Keratinocyte (primary cell): ENCODE measurements at regions not wholly inside any gene's neighbourhood (a gene's known extent, or its start where the extent isn't known, plus 50 kb on each side); places are given as distances from the start of the nearest gene placed in this dataset.

Experiments used
- DNase-seq: peaks from one replicate; pipeline ENCODE4 v3.0.0-alpha.2; 2011; ENCODE audit warnings: low read depth, missing footprints, low spot score
- FAIRE-seq: peaks from 2 replicates; lab custom pipeline; 2011; peaks lifted over from hg19 to GRCh38; lab: Jason Lieb, UNC
- H2AFZ ChIP-seq: 2 replicates; pipeline ENCODE4 v1.6.0; 2012; ENCODE audit warnings: low read length, control low read depth, inconsistent platforms; ENCODE audit not compliant: control insufficient read depth
- H3K27ac ChIP-seq: 2 replicates; pipeline ENCODE4 v1.5.1; 2011; ENCODE audit warnings: low read length; ENCODE audit not compliant: control insufficient read depth, insufficient read depth
- H3K27me3 ChIP-seq: 3 replicates; pipeline ENCODE4 v1.6.0; 2011; ENCODE audit warnings: low read length; ENCODE audit not compliant: control insufficient read depth, insufficient read depth; ENCODE audit errors: extremely low read depth
- H3K36me3 ChIP-seq, 2 experiments: 2 replicates in 1 of 2; 3 replicates in 1 of 2; pipeline ENCODE4 v1.5.1; 2011; ENCODE audit warnings: low read length in 2 of 2, mild to moderate bottlenecking in 1 of 2; ENCODE audit not compliant: control insufficient read depth in 2 of 2, insufficient read depth in 2 of 2; ENCODE audit errors: extremely low read depth in 1 of 2
- H3K4me1 ChIP-seq: 3 replicates; pipeline ENCODE4 v1.5.1; 2011; ENCODE audit warnings: low read length; ENCODE audit not compliant: control insufficient read depth, insufficient read depth; ENCODE audit errors: extremely low read depth
- H3K4me2 ChIP-seq: 3 replicates; pipeline ENCODE4 v1.6.0; 2011; ENCODE audit warnings: low read depth, low read length; ENCODE audit not compliant: control insufficient read depth, insufficient read depth; ENCODE audit errors: extremely low read depth
- H3K4me3 ChIP-seq, 3 experiments: fragments of 200-600 bp in 1 of 3; sonication (generic) in 1 of 3; 2 replicates in 2 of 3; 3 replicates in 1 of 3; pipeline ENCODE4 v1.5.1; 2011 to 2016; ENCODE audit warnings: low read length in 3 of 3, mild to moderate bottlenecking in 3 of 3, control low read depth in 2 of 3, inconsistent platforms in 1 of 3, low read depth in 1 of 3, mixed read lengths in 1 of 3, mixed run types in 1 of 3, moderate library complexity in 1 of 3; ENCODE audit not compliant: control insufficient read depth in 2 of 3, insufficient read depth in 2 of 3; ENCODE audit errors: extremely low read depth in 1 of 3
- H3K79me2 ChIP-seq: 2 replicates; pipeline ENCODE4 v1.6.0; 2012; ENCODE audit warnings: low read length; ENCODE audit not compliant: control insufficient read depth, insufficient read depth
- H3K9ac ChIP-seq: 3 replicates; pipeline ENCODE4 v1.6.0; 2011; ENCODE audit warnings: low read length; ENCODE audit not compliant: control insufficient read depth, insufficient read depth; ENCODE audit errors: extremely low read depth
- H3K9me1 ChIP-seq: 3 replicates; pipeline ENCODE4 v1.6.0; 2011; ENCODE audit warnings: low read length; ENCODE audit not compliant: control insufficient read depth, insufficient read depth; ENCODE audit errors: extremely low read depth
- H3K9me3 ChIP-seq: 2 replicates; pipeline ENCODE4 v1.5.1; 2012; ENCODE audit warnings: low read depth, low read length; ENCODE audit not compliant: control insufficient read depth
- H4K20me1 ChIP-seq: 3 replicates; pipeline ENCODE4 v1.6.0; 2011; ENCODE audit warnings: low read length; ENCODE audit not compliant: control insufficient read depth, insufficient read depth; ENCODE audit errors: extremely low read depth
- EZH2 ChIP-seq: IDR thresholded peaks from one replicate; pipeline ENCODE4 v1.6.1; 2012; ENCODE audit warnings: inconsistent platforms, mild to moderate bottlenecking, low read length, moderate library complexity
- dilution Hi-C: fragments of 300-500 bp; cut with MboI; formaldehyde crosslinking; loops from one replicate; pipeline ENCODE4 v1.7.0; 2020; ENCODE audit warnings: low sequenced_read_pairs; ENCODE audit not compliant: extremely low pct_ligation_motif_present
- TF ChIP-seq, protein P1 (sequence below), 3 experiments: IDR thresholded peaks in 1 of 3; conservative IDR thresholded peaks in 1 of 3; optimal IDR thresholded peaks in 1 of 3; 2 replicates in 2 of 3; 3 replicates in 1 of 3; pipeline versions ENCODE3 to v1.5.1; 2011; ENCODE audit warnings: low read length in 3 of 3, mild to moderate bottlenecking in 3 of 3, moderate library complexity in 2 of 3, control low read depth in 1 of 3, inconsistent platforms in 1 of 3; ENCODE audit not compliant: insufficient read depth in 2 of 3; ENCODE audit errors: extremely low read depth in 1 of 3

DNA sequence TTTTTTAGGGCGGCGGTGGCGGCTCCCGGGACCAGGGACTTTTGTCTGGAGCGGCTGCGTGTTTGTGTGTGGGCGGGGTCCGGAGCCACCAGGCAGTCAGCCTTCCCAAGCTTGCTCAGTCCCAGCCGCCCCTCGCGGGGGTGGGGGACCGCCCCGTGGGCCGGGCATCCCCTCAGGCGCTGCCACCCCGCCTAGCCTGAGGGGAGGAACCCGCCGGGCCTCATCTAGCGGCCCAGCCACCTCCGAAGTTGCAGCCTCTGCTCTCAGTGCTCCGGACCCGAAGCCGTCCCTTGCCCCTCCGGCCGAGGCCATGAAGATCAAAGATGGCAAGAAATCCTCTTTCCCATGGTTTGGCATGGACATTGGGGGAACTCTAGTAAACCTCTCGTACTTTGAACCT, 235.2 kb downstream of the OR4C45 start:
- DNase-seq = no peak
- no peak overlapping the region for H3K27ac ChIP-seq
- dilution Hi-C loops = no loop called here
- no peaks in the 10 kb centered on the region for H3K36me3 ChIP-seq
- H3K27me3 ChIP-seq = no peaks in the 10 kb centered on the region
- no peak overlapping the region for H3K9ac ChIP-seq
- H3K4me1 ChIP-seq = no peaks in the 10 kb centered on the region
- no peaks in the 10 kb centered on the region for H3K9me3 ChIP-seq
- H3K79me2 ChIP-seq = no peaks in the 10 kb centered on the region
- H2AFZ ChIP-seq = no peak overlapping the region
- no peaks in the 10 kb centered on the region for H3K9me1 ChIP-seq
- H4K20me1 ChIP-seq = no peaks in the 10 kb centered on the region
- TF ChIP-seq, protein P1, sequence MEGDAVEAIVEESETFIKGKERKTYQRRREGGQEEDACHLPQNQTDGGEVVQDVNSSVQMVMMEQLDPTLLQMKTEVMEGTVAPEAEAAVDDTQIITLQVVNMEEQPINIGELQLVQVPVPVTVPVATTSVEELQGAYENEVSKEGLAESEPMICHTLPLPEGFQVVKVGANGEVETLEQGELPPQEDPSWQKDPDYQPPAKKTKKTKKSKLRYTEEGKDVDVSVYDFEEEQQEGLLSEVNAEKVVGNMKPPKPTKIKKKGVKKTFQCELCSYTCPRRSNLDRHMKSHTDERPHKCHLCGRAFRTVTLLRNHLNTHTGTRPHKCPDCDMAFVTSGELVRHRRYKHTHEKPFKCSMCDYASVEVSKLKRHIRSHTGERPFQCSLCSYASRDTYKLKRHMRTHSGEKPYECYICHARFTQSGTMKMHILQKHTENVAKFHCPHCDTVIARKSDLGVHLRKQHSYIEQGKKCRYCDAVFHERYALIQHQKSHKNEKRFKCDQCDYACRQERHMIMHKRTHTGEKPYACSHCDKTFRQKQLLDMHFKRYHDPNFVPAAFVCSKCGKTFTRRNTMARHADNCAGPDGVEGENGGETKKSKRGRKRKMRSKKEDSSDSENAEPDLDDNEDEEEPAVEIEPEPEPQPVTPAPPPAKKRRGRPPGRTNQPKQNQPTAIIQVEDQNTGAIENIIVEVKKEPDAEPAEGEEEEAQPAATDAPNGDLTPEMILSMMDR (optimal IDR thresholded peaks at IDR 0.05 in 1 of 3, IDR thresholded peaks at IDR 0.05 in 1 of 3, conservative IDR thresholded peaks at IDR 0.05 in 1 of 3; ENCODE audit: extremely low read depth in 1 of 3, insufficient read depth in 2 of 3, low read length in 3 of 3) = no peak
- H3K4me3 ChIP-seq = no peak overlapping the region
- no peak overlapping the region for H3K4me2 ChIP-seq
- FAIRE-seq = no peak

DNA sequence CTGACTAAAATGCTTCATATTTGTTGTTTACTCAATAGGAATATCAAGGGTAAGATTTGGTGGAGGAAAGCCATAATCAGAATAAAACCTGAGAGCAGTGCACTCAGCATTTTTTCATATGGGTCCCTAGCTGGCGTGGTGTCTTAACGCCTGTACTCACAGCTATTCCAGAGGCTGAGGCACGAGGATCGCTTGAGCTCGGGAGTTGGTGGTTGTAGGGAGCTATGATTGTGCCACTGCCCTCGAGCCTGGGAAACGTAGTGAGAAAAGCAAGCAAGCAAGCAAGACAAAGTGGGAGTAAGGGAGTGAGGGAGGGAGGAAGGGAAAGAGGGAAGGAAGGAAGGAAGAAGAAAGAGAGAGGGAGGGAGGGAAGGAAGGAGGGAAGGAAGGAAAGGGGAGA, 242.5 kb downstream of the OR4C45 start:
- Histone ChIP-seq H4K20me1 (no peaks in the 10 kb centered on the region), H3K27me3 (no peaks in the 10 kb centered on the region), H3K27ac (no peak overlapping the region), H3K79me2 (no peaks in the 10 kb centered on the region), H3K36me3 (no peaks in the 10 kb centered on the region), H3K4me3 (no peak overlapping the region), H3K9ac (no peak overlapping the region), H3K4me1 (no peaks in the 10 kb centered on the region), H2AFZ (no peak overlapping the region), H3K4me2 (no peak overlapping the region), H3K9me3 (peaks cover 2% of the 10 kb centered on the region), H3K9me1 (no peaks in the 10 kb centered on the region)
- no peak for DNase-seq
- TF ChIP-seq, protein P1 (optimal IDR thresholded peaks at IDR 0.05 in 1 of 3, IDR thresholded peaks at IDR 0.05 in 1 of 3, conservative IDR thresholded peaks at IDR 0.05 in 1 of 3; ENCODE audit: extremely low read depth in 1 of 3, insufficient read depth in 2 of 3, low read length in 3 of 3) = no peak
- TF ChIP-seq EZH2 = no peak
- dilution Hi-C loops = no loop called here
- FAIRE-seq = no peak
